HG02798 (cell line): ENCODE measurements at regions not wholly inside any gene's neighbourhood (a gene's known extent, or its start where the extent isn't known, plus 50 kb on each side); places are given as distances from the start of the nearest gene placed in this dataset.
"Not testable (repeated sequence)": the region's sequence is repeated elsewhere in the genome, so short reads cannot be mapped to it uniquely, and the experiment has no call there.

Experiments
- ATAC-seq: cut with Tn5 transposase; IDR thresholded peaks from one replicate; pipeline ENCODE4 v1.9.1; 2021; ENCODE audit warnings: mild to moderate bottlenecking; ENCODE audit not compliant: unreplicated experiment, poor library complexity

GRCh38 chr16:80002261-80002660 is 401.7 kb upstream of the MAF start:
- ATAC-seq: no peak

GRCh38 chr16:79998143-79998542 is 397.6 kb upstream of the MAF start:
- ATAC-seq: no peak

- ATAC-seq: no peak
Measured at GRCh38 chr16:79997257-79997656, 396.7 kb upstream of the MAF start.

- no peak for ATAC-seq
Measured at GRCh38 chr16:79996321-79996720, 395.8 kb upstream of the MAF start.

- ATAC-seq: no peak
Measured at GRCh38 chr16:79995315-79995714, 394.8 kb upstream of the MAF start.

- no peak for ATAC-seq
Measured at GRCh38 chr16:79994418-79994817, 393.9 kb upstream of the MAF start.

DNA sequence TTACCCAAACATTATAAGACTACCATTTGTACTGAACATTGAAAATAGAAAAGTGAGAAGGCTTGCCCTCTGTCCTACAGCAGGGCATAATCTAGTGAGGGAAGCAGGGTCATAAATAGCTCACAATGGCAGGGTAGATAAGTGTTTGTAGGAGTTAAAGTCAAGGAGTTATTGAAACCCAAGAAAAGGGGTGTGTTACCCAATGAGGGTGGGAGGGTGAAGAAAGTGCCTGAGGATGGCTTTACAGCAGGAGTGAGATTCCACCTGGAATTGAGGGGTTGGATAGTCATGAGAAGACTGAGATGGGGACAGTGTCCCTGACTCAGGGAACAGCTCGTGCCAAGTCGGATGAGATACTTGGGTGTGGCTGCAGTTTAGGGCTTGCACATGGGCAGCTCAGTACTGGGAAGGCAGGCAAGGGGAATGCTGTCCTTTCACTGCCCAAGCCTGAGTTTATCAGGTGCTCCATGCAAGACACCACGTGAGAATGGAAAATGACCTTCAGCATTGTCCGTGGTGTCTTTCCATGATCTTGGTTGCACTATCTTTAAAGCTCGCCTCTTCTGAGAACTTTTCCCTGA is 393.2 kb upstream of the MAF start:
- no peak for ATAC-seq

GRCh38 chr16:79991969-79992368 is 391.4 kb upstream of the MAF start:
- ATAC-seq: no peak

DNA sequence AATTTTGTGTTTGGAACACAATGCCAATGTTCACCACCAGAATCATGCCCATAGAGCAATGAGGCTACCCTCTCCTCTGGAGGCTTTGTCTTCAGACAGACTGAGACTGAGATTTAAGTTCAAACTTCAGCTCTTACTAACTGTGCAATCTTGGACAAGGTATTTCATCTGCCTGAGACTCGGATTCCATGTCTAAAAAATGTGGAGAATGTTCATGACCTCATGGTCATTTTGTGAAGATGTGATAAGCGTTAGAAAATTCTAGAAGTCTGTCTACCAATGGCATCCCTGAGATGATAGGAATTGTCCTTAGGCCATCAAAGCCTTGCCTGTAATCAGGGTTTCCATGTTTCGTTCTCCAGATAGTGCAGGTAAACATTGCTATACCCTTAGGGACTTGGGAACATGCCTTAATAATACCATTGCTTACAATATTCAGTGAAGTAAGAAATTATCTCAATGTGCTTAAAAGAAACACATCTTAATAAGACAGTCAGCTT is 388.2 kb upstream of the MAF start:
- no peak for ATAC-seq

GRCh38 chr16:79988089-79988488 is 387.6 kb upstream of the MAF start:
- no peak for ATAC-seq

- no peak for ATAC-seq
Measured at GRCh38 chr16:79986352-79986751, 385.8 kb upstream of the MAF start.

DNA sequence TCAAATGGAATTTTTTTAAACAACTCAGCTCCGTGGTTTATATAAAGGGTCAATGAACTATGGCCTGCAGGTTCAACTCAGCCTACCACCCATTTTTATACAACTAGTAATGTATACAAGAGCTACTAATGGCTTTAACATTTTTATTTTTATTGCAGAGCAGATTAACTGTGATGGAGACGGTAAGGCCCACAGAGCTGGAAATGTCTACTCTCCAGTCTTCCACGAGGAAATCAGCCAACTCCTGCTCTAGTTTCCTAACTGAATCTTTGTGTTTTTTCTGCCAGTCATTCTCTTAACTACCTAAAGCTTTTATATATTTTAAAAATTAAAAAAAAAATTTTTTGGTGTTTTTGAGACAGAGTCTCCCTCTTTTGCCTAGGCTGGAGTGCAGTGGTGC is 385.1 kb upstream of the MAF start:
- ATAC-seq: no peak

DNA sequence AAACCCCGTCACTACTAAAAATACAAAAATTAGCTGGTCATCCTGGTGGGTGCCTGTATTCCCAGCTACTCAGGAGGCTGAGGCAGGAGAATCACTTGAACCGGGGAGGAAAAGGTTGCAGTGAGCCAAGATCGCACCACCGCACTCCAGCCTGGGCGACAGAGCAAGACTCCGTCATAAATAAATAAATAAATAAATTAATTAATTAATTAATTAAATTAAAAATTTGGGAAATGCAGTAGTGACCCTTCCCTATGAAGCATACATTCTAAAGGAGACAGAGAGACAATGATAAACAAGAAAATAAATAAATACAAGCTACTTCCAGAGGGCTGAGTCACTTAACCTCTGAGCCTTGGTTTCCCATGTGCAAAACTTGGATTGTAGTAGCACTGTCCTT is 383.6 kb upstream of the MAF start:
- ATAC-seq: not testable (repeated sequence)

GRCh38 chr16:79982862-79983261 is 382.3 kb upstream of the MAF start:
- ATAC-seq: no peak

- ATAC-seq: no peak
Measured at GRCh38 chr16:79982361-79982760, 381.8 kb upstream of the MAF start.

GRCh38 chr16:79981814-79982213 is 381.3 kb upstream of the MAF start:
- no peak for ATAC-seq

DNA sequence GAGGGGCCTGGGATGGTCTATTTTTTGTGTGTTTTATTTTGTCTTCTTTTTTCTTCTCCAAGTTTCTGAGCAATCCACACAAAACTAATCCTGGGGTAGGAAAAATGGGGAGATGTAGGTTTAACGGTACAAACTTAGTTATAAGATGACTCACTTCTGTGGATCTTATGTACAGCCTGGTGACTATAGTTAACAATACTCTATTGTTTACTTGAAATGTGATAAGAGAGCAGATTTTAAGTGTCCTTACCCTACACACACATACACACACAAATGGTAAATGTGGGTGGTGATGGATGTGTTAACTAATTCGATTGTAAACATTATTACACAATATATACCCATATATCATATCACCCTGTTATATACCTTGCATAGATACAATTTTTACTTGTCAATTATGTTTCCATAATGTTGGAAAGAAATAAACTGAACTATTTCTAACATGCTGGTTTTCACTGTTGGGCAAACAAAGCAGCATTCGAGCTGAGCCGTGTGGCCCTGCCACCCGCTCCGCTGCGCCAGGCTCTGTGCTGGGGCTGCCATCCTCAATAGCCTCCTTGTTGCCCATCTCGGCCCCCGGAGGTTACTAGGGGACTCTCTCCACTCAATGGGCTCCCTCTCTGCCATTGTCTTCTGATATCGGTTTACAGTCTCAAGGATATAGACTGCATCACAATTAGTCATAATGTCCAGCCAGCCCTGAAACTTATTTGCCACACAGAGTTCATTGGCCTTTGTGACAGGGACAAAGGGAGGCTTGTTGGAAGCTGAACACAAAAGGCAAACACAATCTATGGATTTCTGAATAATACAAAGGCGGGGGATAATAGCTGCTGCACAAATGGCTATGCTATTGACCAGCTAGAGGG is 380.3 kb upstream of the MAF start:
- ATAC-seq: no peak

- ATAC-seq: no peak
Measured at GRCh38 chr16:79977940-79978836, 377.7 kb upstream of the MAF start.

GRCh38 chr16:79973320-79973719 is 372.8 kb upstream of the MAF start:
- ATAC-seq: no peak

GRCh38 chr16:79972053-79972704 is 371.6 kb upstream of the MAF start:
- ATAC-seq: no peak
